ENCODE measurements at regions not wholly inside any gene's neighbourhood (a gene's known extent, or its start where the extent isn't known, plus 50 kb on each side); places are given as distances from the start of the nearest gene placed in this dataset.

- no peaks in the 10 kb centered on the region for H3K27me3 ChIP-seq (ENCODE audit: insufficient read depth)
- Mint-ChIP-seq H3K36me3 (ENCODE audit: low read depth) (no peaks in the 10 kb centered on the region), H3K9me3 (no peaks in the 10 kb centered on the region; the same call in 1 of the 3 replicates), H3K27ac (no peak overlapping the region), H3K27me3 (ENCODE audit: insufficient read depth, low read depth, poor library complexity) (peaks cover 3% of the 10 kb centered on the region), H3K4me1 (no peaks in the 10 kb centered on the region), H3K4me3 (no peak overlapping the region)
- H3K4me3 ChIP-seq = no peak overlapping the region
- no peak for ATAC-seq
- no peaks in the 10 kb centered on the region for H3K36me3 ChIP-seq (ENCODE audit: insufficient read depth)
- TF ChIP-seq CREB1 (CRISPR knock-in tag; IDR thresholded peaks at IDR 0.05; ENCODE audit: low read depth) (no peak), STAT1 (IDR thresholded peaks at IDR 0.05; ENCODE audit: unreplicated experiment) (no peak), POLR2AphosphoS5 (IDR thresholded peaks at IDR 0.05; ENCODE audit: low read depth) (no peak), REST (IDR thresholded peaks at IDR 0.05; ENCODE audit: unreplicated experiment) (no peak), ZNF462 (CRISPR knock-in tag; IDR thresholded peaks at IDR 0.05) (no peak), EZH2phosphoT487 (IDR thresholded peaks at IDR 0.05; ENCODE audit: unreplicated experiment) (no peak), ETS1 (IDR thresholded peaks at IDR 0.05) (no peak), JUNB (IDR thresholded peaks at IDR 0.05; ENCODE audit: unreplicated experiment) (no peak), EZH2 (IDR thresholded peaks at IDR 0.05; ENCODE audit: low read depth, unreplicated experiment) (no peak), NANOG (IDR thresholded peaks at IDR 0.05; ENCODE audit: borderline replicate concordance) (no peak), ZNF114 (CRISPR knock-in tag; IDR thresholded peaks at IDR 0.05) (no peak), CTCF (conservative IDR thresholded peaks at IDR 0.05; ENCODE audit: low read depth in 2 of 2) (no peak), ZNF331 (CRISPR knock-in tag; IDR thresholded peaks at IDR 0.05; ENCODE audit: low read depth) (no peak)
- no peaks in the 10 kb centered on the region for H3K79me2 ChIP-seq (replicated peaks; ENCODE audit: insufficient read depth)
- no peak overlapping the region for H3K27ac ChIP-seq (ENCODE audit: low read depth)
- no peaks in the 10 kb centered on the region for H4K20me1 ChIP-seq (replicated peaks; ENCODE audit: insufficient read depth)
- DNase-seq (ENCODE audit: low spot score) = no peak
- H3K4me2 ChIP-seq = no peak overlapping the region
- H2AFZ ChIP-seq = no peak overlapping the region
- no peaks in the 10 kb centered on the region for H3K4me1 ChIP-seq (ENCODE audit: insufficient read depth)
- no peaks in the 10 kb centered on the region for H3F3A ChIP-seq (replicated peaks; ENCODE audit: low read depth)
- no peaks in the 10 kb centered on the region; the same call in 1 of the 2 replicates for H3K9me2 ChIP-seq (ENCODE audit: insufficient read depth)
Measured at GRCh38 chr16:73240920-73241319, 193.0 kb upstream of the ZFHX3 start.
